ENCODE measurements at regions not wholly inside any gene's neighbourhood (a gene's known extent, or its start where the extent isn't known, plus 50 kb on each side); places are given as distances from the start of the nearest gene placed in this dataset.

GRCh38 chr4:137194670-137195069, 337.6 kb downstream of the PCDH18 start:
- TF ChIP-seq CTCF (IDR thresholded peaks at IDR 0.05) (no peak), POLR2A (IDR thresholded peaks at IDR 0.05) (no peak)
